ENCODE measurements at regions not wholly inside any gene's neighbourhood (a gene's known extent, or its start where the extent isn't known, plus 50 kb on each side); places are given as distances from the start of the nearest gene placed in this dataset.
"Not testable (repeated sequence)": the region's sequence is repeated elsewhere in the genome, so short reads cannot be mapped to it uniquely, and the experiment has no call there.

DNA sequence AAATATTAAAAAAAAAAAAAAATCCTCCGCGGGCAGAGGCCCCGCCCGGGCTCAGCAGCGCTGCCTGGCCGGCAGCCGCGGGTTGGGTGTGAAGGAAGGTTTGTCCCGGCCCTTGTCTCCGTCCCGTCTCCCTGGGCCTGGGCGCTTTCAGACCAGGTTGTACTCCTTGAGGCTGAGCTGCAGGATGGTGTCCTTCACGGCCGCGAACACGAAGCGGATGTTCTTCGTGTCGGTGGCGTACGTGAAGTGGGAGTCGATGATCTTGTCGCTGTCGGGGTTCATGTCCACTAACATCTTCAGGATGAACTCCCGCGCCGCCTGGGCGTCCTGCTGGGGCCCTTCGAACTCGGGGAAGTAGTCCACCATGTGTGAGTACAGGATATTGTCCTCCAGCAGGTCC lies 123.7 kb upstream of the KCTD7 start:
- no peak for DNase-seq

DNA sequence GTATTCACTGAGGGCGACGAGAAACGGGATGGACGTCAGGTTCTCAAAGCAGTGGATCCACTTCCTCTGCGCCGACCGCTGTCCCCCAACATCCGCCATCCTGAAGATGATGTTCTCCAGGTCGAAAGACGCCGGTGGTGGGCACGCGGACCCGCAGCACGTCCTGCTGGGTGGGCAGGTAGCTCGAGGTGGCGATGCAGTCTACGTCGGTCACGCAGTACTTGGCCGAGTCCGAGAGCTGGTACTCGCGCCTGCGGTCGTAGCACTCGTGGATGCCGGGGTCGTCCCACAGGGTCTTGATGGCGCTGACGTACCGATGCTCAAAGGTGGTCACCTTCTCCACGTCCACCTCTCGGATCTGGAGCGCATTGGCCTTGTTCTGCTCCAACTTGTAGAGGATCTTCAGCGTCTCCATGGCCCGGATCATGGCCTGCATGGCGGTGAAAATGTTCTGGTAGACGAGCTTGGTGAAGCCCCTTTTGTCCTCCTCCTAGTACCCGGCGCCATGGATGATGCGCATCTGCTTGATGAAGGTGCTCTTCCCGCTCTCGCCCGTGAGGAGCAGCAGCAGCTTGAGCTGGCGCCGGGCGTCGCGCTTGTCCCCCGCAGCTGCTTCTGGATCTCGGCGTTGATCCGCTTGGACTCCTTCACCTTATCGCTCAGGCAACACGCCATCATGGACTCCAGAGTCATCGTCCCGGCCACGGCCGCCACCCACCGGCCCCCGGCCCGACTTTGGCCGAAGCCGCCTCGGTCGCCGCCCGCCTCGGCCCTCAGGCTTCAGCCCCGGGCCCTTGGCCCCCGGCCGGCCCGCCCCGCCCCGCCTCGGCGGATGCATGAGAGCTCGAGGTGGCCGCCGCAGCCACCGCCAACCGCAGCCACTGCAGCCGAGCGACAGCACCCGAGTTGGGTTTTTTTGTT lies 122.9 kb upstream of the KCTD7 start:
- DNase-seq, result peak; percentile 40

DNA sequence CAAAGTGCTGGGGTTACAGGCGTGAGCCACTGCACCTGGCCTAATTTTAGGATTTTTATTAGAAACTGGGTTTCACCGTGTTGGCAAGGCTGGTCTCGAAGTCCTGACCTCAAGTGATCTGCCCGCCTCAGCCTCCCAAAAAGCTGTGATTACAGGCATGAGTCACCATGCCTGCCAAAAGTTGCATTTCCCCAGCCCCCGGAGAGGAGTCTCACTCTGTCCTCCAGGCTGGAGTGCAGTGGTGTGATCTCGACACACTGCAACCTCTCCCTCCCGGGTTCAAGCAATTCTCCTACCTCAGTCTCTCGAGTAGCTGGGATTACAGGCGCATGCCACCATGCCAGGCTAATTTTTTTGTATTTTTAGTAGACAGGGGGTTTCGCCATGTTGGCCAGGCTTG lies 122.0 kb upstream of the KCTD7 start:
- DNase-seq, result not testable (repeated sequence)

DNA sequence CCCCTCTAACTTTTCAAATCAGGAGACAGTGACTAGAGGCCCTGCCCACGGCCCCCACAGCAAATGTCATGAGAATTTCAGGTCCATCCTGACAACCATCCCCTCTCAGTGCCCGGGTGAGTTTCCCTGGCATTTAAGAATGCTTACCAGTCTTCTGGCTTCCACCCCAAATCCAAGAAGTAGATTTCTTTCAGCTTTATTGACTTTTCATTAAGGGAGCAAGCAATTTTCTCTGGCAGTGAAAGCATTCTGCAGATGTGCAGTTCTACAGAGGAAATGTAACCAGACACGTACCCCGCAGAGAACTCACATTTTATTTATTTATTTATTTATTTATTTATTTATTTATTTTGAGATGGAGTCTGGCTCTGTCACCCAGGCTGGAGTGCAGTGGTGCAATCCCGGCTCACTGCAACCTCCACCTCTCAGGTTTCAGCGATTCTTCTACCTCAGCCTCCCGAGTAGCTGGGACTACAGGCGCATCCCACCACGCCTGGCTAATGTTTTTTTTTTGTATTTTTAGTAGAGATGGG lies 120.9 kb upstream of the KCTD7 start:
- DNase-seq, result no peak

DNA sequence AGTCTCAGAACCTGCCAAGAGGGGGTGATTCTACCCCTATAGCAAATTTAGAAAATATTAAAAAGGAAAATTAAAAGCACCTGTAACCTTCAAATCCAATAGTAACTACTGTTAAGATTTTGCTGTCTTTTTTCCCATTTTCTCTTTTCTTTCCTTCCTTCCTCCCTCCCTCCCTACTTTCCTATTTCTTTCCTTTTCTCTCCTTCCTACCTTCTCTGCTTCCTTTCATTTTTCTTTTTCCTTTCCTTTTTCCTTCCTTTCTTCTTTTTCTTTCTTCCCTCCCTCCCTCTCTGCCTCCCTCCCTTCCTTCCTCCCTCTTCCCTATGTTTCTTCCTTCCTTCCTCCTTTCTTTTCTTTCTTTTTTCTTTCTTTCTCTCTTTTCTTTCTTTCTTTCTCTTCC lies 120.2 kb upstream of the KCTD7 start:
- DNase-seq, result no peak

DNA sequence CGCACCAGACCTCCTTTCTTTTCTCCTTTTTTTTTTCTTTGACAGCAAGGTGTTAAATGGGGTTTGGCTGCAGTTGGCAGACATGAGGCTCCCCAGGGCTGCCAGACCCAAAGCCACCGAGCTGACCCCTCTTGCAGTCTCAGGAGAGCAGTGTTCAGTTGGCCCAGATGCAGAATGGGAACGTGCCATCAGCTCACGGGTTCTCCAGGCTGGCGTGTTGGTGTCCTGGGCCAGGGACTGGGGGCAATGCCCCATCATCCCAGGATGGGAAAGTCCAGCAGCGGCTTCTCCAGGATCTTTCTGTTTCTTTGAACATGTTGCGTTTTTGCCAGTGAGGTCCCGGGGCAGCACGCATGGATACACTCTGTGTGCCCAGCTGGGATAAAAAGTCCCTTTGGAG lies 114.6 kb upstream of the KCTD7 start:
- DNase-seq, result no peak

DNA sequence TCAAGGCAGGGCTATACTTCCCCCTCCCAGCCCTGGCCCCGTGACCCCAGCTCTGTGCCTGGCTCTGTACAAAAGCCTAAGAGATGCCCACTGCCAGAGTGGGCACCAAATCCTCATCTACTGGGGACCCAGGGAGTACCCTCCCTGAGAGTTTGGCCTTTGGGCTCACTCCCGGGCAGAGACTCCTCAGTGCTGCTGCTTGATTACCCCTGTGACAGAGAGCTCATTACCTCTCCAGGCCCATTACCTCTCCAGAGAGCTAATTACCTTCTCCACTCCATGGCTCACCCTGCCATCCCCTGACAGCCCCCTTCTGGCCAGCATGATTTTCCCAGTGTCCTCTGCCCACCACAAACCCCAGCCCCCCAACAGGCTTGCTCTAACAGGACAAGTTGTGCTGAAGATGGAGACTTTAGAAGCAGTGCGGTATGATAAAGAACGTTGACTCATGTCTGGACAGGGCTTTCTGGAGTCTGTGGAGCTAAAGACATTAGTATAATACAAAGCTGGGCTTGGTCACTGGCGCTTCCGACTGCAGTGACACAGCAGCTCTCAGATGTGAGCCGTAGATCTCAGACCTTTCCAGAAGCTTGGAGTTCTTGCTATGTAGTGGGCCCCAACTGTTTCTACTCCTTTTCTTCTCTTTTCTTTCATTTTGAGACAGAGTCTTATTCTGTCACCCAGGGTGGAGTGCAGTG lies 111.3 kb upstream of the KCTD7 start:
- no peak for DNase-seq

DNA sequence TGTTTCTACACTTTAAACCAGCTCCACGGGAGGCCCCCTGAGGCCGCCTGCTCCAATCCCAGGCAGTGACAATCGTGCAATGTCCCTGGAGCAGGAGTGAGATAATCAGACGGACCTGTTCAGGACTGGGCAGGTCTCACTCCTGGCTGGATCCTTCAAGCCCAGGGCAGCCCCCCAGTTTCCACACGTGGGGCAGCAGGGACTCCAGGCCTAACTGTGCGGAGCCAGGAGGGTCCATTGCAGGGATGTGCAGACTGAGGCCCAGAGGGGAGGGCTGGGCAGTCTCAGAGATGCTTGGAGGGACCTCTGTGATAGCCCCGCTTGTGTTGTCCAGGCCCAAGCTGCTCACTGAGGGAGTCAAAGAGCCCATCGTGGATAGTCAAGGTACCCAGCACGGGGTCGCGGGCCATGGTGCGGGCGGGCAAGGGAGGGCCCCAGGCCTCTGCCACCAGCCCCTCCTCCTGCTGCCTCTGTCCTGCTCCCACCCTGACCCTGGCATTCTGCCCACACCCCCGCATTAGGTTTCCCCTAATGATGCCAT lies 110.5 kb upstream of the KCTD7 start:
- no peak for DNase-seq

DNA sequence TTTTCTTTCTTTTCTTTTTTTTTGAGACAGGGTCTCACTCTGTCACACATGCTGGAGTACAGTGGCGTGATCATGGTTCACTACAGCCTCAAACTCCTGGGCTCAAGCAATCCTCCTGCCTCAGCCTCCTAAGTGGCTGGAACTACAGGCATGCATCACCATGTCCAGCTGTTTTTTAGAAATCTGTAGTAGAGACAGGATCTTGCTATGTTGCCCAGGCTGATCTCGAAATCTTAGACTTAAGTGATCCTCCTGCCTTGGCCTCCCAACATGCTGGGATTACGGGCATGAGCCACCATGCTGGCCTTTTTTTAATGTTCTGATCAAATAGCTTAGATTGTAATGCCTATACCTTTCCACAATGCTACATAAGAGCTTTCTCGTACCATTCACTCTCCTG lies 107.0 kb upstream of the KCTD7 start:
- DNase-seq, result no peak

DNA sequence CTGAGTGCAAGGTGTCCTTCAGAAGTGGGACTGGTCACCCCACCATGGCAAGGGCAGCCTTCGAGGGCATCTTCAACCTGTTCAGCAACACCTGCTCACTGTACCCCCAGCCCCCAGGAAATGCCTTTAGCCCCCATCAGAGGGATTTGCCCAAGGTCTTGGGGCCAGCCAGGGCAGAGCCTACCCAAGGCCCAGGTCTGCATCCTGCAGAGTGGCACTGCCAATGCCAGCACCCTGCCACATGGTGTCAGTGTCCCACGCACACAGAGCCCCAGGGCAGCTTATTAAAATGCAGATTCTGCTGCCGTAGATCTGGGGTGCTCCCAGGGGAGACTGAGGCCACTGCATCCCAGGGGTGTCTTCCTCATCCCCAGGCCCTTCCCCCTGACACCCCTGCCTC lies 106.2 kb upstream of the KCTD7 start:
- peak; percentile 19 for DNase-seq

DNA sequence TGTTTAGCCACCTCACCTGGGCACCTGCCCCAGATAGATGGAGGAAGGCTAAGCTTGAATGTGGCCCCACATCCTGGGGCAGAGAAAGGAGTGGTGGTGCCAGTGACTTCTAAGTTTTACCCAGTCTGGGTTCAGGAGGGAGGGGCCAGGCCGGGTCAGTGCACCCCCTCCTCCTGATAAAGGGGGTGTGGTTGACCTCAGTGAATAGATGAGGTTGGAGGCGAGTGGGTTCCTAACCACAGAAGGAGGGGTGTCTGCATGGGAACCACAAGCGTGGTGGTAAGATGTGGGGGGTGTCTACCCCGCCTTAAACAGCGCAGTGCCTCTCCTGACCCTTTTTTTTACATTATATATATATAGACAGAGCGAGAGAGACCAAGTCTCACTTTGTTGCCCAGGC lies 105.3 kb upstream of the KCTD7 start:
- DNase-seq, result no peak

DNA sequence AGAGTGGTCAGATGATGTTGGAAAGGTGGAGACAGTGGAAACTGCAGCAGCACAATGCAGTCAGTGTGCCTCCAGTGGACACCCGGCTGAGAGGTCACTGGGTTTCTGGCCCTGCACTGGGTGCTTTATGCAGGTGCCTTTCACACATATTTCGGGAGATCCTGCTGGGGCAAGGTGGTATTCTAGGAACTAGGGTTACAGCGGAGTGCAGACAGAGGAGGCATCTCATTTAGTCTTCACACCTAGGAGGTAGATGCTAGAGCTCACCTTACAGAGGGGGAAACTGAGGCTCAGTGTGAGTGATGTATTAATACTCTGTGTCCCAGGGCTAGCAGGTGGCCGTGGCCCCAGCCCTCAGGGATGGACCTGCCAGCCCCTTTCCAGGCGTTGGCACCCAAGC lies 103.9 kb upstream of the KCTD7 start:
- no peak for DNase-seq

DNA sequence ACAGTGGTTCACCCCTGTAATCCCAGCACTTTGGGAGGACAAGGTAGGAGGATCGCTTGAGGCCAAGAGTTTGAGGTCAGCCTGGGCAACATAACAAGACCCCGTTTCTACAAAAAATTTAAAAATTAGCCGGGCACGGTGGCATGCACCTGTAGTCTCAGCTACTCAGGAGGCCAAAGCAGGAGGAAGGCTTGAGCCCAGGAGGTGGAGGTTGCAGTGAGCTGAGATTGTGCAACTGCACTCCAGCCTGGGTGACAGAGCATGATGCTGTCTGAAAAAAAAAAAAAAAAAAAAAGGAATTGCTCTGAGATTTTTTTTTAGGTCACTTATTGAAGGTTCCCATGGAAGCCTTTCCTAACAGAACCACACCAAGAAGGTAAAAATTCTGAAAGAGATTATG lies 101.9 kb upstream of the KCTD7 start:
- not testable (repeated sequence) for DNase-seq

DNA sequence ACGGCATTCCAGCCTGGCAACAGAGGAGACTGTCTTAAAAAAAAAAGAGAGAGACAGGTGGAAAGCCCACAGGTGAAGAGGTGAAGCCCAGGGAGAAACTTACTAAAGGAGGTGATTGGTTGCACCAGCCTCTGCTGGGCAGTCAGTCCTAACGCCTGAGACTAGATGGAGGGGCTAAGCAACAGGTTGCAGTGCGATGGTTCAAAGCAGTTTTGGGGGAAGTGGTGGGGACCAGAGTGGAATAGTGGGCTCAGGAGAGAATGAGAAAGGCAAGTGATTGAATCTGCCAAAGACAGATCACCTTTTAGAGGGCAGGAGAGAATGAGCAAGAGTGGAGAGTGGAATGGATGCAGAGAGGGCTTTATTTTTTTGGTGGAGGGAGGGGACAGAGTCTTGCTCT lies 100.0 kb upstream of the KCTD7 start:
- no peak for DNase-seq

DNA sequence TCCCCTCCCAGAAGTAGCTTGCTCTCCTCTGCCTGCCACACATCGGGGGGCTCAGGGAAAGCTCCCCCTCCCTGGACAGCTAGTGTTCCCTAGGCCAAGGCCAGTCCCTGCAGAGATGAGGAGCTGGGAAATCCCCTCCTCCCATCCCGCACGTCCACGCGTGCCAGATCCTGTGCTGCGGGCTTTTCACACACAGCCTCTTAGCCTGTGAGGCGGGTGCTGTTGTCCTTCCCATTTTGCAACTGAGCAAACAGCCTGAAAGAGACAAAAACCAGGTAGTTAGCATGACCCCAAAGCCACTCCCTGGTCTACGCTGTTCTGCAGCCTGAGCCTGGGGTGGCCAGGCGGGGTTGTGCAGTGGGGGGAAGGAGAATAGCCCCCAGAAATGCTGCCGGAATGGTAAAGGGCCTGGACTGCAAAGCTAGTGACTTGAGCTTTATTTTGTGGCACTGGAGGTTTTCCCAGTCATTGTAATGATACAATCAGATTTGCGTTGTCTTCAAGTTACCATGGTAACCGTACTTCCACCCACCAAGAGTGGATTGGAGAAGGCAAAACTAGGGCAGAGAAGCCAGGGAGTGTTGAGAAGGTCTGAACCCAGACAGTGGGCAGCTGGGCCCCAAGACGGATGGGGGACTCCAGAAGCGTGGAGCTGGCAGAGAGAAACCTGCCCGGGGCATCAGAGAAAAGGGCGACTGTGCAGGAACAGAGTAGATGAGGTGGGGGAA lies 98.6 kb upstream of the KCTD7 start:
- no peak for DNase-seq

DNA sequence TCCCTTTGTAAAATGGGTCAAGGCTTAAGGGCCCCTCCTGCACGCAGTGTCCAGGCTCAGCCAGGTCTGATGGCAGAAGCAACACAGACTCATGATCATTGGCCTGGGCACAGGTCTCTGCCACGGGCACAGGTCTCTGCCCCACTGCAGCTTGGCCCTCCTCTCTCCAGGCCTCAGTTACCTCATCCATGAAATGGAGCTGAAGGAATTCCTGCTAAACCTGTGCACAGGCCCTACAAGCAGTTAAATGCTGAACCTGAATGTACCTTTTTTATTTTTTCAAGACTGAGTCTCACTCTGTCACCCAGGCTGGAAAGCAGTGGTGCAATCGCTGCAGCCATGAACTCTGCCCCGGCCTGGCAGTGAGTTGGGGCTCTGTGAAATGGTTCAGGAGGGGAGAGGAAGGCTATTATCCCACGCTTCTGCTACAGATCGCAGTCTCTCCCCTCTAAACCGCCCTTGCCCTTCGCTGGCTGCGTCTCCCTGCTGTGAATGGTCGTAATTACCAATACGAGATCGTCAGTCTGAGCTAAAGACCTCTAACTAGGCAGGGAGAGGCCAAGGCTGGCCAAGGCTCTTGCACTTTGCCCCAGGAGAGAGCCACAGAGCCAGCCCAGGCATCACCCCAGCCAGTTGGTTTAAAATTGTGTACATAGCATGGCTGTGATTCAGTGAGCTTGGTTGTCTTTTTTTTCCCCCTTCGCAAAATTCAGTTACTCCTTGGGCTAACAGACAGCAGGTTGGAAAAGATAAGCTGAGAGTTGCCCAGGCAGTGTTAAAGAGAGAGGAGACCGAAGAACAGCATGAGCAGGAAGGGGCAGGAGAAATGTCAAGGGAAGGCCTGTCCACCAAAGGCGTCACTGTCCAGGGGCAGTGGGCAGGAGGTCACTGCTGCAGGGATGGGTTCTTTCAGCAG lies 93.0 kb upstream of the KCTD7 start:
- no peak for DNase-seq

DNA sequence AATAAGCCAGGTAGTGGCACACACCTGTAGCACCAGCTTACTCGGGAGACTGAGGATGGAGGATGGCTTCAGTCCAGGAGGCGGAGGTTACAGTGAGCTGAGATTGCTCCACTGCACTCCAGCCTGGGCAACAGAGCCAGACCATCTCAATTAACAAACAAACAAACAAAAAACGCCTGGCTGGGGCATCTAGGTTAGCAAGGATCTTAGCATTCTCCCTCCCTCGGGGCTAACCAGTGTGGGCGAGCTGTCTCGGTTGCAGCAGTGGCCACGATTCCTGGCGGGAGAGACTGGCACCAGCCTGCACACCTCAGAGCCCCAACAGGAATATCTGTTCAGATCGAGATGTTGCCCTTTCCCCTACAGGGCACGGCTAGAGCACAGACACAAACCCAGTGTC lies 91.3 kb upstream of the KCTD7 start:
- no peak for DNase-seq

DNA sequence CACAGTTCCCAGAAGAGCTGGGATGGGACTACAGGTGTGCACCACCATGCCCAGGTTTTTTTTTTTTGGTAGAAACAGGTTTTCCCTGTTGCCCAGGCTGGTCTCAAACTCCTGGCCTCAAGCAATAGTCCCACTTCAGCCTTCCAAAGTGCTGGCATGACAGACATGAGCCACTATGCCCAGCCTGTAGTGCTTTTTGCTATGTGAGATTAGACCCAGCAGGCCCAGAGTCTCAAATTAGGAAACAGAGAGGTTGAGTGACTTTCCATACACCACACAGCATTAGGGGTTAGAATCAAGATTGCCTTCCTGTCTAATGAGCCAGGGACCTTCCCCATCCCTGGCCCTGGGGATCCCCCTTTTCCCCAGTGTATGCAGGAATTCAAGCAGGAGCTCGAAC lies 90.8 kb upstream of the KCTD7 start:
- DNase-seq, result no peak

DNA sequence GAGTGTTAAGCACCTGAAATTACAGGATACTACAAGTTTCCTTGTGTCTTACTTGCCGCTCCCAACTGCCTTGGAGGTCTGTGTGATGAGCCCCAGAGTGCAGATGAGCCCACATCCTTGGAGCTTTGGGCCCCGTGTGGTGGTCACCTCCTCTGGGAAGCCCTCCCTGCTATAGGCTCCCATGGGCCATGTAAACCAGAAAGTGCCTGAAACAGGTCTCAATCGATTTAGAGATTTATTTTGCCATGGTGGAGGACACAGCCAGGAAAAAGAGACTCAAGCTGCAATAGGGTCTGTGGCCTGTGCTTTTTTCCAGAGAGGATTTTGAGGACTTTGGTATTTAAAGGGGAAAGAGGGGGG lies 89.4 kb upstream of the KCTD7 start:
- no peak for DNase-seq

DNA sequence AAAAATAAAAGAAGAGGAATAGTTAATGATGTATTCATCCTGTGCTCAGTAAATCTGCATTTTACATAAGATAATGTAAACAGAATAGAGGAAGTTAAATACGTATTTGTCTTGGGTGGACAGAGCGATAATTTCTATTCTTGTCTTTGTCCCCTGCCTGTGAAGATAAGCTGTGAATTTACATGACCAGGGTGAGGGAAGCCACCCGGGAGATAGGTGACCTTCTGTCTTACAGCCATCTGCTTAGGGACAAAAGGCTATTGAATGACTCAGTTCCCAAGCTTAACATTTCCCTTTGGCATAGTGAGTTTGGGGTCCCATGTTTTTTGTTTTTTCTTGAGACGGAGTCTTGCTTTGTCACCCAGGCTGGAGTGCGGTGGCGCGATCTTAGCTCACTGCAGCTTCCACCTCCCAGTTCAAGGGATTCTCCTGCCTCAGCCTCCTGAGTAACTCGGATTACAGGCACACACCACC lies 88.7 kb upstream of the KCTD7 start:
- DNase-seq, result no peak

DNA sequence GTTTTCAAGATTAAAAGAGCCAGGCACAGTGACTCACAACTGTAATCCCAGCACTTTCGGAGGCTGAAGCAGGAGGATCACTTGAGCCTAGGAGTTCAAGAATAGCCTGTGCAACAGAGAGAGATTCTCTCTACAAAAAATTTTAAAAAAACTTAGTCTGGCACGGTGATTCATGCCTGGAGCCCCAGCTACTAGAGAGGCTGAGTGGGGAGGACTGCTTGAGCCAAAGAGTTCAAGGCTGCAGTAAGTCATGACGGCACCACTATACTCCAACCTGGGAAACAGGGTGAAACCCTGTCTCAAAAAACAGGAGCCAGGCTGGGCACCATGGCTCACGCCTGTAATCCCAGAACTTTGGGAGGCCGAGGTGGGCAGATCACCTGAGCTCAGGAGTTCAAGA lies 86.6 kb upstream of the KCTD7 start:
- DNase-seq, result no peak
